PC-9 (cell line): ENCODE measurements at regions not wholly inside any gene's neighbourhood (a gene's known extent, or its start where the extent isn't known, plus 50 kb on each side); places are given as distances from the start of the nearest gene placed in this dataset.

ENCODE experiments used
- BruUV-seq: library from RNA; stranded (reverse); fragments of 400-500 nt; replicated peaks from 2 replicates; lab custom pipeline; 2021; lab: Mats Ljungman, UMichigan
- CTCF ChIA-PET: fragments of 300-600 bp; sonication (Branson Sonifier 250); formaldehyde crosslinking; loops from one replicate; lab custom pipeline; 2022; ENCODE audit warnings: antibody characterized with exemption; lab: Charles Lee
- POLR2A ChIA-PET: fragments of 300-600 bp; sonication (Branson Sonifier 250); formaldehyde crosslinking; loops from one replicate; lab custom pipeline; 2022; ENCODE audit warnings: antibody characterized with exemption; ENCODE audit not compliant: unreplicated experiment; lab: Charles Lee
- DNase-seq, 2 experiments: peaks; one replicate each; pipeline versions ENCODE4 v3.0.0 to v3.0.0-alpha.2; 2015 to 2022; ENCODE audit warnings: mixed read lengths in 1 of 2
- H2AFZ ChIP-seq: fragments of 200-600 bp; sonication (generic); 2 replicates; pipeline ENCODE4 v1.8.1; 2017; ENCODE audit warnings: antibody characterized with exemption
- H3F3A ChIP-seq: fragments of 200-600 bp; sonication (generic); 2 replicates; pipeline ENCODE4 v1.8.1; 2017; ENCODE audit warnings: antibody characterized with exemption, mild to moderate bottlenecking, low read depth; ENCODE audit not compliant: insufficient read depth
- H3K27ac ChIP-seq: fragments of 200-600 bp; sonication (generic); 2 replicates; pipeline ENCODE4 v1.6.1; 2016; ENCODE audit warnings: mixed run types
- H3K27me3 ChIP-seq: fragments of 200-600 bp; sonication (generic); 2 replicates; pipeline ENCODE4 v1.6.1; 2016; ENCODE audit warnings: low read depth, mixed run types; ENCODE audit not compliant: insufficient read depth
- H3K36me3 ChIP-seq: fragments of 200-600 bp; sonication (generic); 2 replicates; pipeline ENCODE4 v1.6.1; 2016; ENCODE audit warnings: low read depth, mixed run types
- H3K4me1 ChIP-seq: fragments of 200-600 bp; sonication (generic); replicated peaks from 2 replicates; pipeline ENCODE4 v1.6.1; 2016; ENCODE audit warnings: mixed run types; ENCODE audit not compliant: insufficient read depth
- H3K4me2 ChIP-seq: fragments of 200-600 bp; sonication (generic); 2 replicates; pipeline ENCODE4 v1.6.1; 2017; ENCODE audit warnings: mixed run types
- H3K4me3 ChIP-seq: fragments of 200-600 bp; sonication (generic); 2 replicates; pipeline ENCODE4 v1.6.1; 2016; ENCODE audit warnings: mixed run types
- H3K79me2 ChIP-seq: fragments of 200-600 bp; sonication (generic); 2 replicates; pipeline ENCODE4 v1.6.1; 2017; ENCODE audit warnings: low read depth, mixed run types
- H3K9me2 ChIP-seq: fragments of 200-600 bp; sonication (generic); 2 replicates; pipeline ENCODE4 v1.8.1; 2017; ENCODE audit warnings: mild to moderate bottlenecking; ENCODE audit not compliant: insufficient read depth
- H3K9me3 ChIP-seq: fragments of 200-600 bp; sonication (generic); 2 replicates; pipeline ENCODE4 v1.8.1; 2016; ENCODE audit warnings: low read depth; ENCODE audit not compliant: insufficient read depth
- H4K20me1 ChIP-seq: fragments of 200-600 bp; sonication (generic); 2 replicates; pipeline ENCODE4 v1.8.1; 2017; ENCODE audit not compliant: insufficient read depth
- EZH2 ChIP-seq: fragments of 200-600 bp; sonication (generic); IDR thresholded peaks from 2 replicates; pipeline ENCODE4 v1.8.0; 2017; ENCODE audit warnings: antibody characterized with exemption, low read depth
- intact Hi-C: fragments of 100-400 bp; cut with micrococcal nuclease; formaldehyde crosslinking; loops from one replicate; pipeline ENCODE4 v1.10.0; 2022; ENCODE audit not compliant: unreplicated experiment
- TF ChIP-seq, protein P1 (sequence below): fragments of 200-600 bp; sonication (generic); conservative IDR thresholded peaks from 2 replicates; pipeline ENCODE4 v1.6.1; 2017; ENCODE audit warnings: mixed run types, antibody characterized with exemption, mild to moderate bottlenecking, moderate library complexity

DNA sequence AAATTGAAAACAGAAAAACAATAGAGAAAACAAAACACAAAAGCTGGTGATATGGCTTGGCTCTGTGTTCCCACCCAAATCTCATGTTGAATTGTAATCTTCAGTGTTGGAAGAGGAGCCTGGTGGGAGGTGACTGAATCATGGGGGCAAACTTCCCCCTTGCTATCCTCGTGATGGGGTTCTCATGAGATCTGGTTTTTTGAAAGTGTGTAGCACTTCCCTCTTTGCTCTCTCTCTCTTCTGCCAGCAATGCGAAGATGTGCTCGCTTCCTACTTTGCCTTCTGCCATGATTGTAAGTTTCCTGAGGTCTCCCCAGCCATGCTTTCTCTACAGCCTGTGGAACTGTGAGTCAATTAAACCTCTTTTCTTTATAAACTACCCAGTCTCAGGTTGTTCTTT is 112.3 kb upstream of the UXS1 start:
- intact Hi-C loops = no loop called here
- ChIA-PET POLR2A (no interaction called here), CTCF (no interaction called here)
- Histone ChIP-seq H3K79me2 (no peaks in the 10 kb centered on the region), H3K4me2 (no peak overlapping the region), H3K4me3 (no peak overlapping the region), H3K36me3 (no peaks in the 10 kb centered on the region), H4K20me1 (no peaks in the 10 kb centered on the region), H3K4me1 (no peaks in the 10 kb centered on the region), H3F3A (no peaks in the 10 kb centered on the region), H2AFZ (no peak overlapping the region), H3K27ac (no peak overlapping the region), H3K27me3 (peaks cover 18% of the 10 kb centered on the region; the same call in 1 of the 2 replicates), H3K9me2 (no peaks in the 10 kb centered on the region), H3K9me3 (no peaks in the 10 kb centered on the region)
- DNase-seq = no peak
- TF ChIP-seq EZH2 = no peak
- TF ChIP-seq, protein P1, sequence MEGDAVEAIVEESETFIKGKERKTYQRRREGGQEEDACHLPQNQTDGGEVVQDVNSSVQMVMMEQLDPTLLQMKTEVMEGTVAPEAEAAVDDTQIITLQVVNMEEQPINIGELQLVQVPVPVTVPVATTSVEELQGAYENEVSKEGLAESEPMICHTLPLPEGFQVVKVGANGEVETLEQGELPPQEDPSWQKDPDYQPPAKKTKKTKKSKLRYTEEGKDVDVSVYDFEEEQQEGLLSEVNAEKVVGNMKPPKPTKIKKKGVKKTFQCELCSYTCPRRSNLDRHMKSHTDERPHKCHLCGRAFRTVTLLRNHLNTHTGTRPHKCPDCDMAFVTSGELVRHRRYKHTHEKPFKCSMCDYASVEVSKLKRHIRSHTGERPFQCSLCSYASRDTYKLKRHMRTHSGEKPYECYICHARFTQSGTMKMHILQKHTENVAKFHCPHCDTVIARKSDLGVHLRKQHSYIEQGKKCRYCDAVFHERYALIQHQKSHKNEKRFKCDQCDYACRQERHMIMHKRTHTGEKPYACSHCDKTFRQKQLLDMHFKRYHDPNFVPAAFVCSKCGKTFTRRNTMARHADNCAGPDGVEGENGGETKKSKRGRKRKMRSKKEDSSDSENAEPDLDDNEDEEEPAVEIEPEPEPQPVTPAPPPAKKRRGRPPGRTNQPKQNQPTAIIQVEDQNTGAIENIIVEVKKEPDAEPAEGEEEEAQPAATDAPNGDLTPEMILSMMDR = no peak
- BruUV-seq = no TSS peak

DNA sequence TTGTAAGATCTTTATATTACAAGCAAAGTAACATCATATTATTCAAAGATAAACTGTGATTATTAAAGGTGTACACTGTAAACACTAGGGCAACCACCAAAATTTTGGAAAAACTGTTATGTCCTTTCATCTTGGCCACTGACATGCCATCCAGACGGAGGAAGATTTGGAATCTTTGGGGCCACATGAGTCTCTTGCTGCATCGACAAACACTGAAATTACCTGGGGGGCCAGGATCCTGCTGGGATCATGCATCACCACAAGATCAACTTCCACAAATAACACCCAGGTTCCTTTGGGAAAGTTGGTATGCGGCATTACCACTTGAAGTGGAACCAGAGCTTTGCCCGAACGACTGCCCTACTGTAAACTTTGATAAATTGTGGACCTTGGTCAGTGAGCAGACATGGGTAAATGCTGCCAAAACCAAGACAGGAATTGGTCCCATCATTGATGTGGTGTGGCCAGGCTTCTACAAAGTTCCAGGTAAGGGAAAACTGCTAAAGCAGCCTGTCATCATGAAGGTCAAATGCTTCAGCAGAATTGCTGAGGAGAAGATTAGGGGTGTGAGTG is 110.6 kb upstream of the UXS1 start:
- Histone ChIP-seq H3K9me3 (no peaks in the 10 kb centered on the region), H3K4me1 (no peaks in the 10 kb centered on the region), H3K36me3 (no peaks in the 10 kb centered on the region), H3K27me3 (0 out of 2 replicates have a peak, but pooled peaks cover 11% of the 10 kb centered on the region), H3K27ac (no peak overlapping the region), H3F3A (no peaks in the 10 kb centered on the region), H2AFZ (no peak overlapping the region), H3K79me2 (no peaks in the 10 kb centered on the region), H3K4me3 (no peak overlapping the region), H4K20me1 (no peaks in the 10 kb centered on the region), H3K4me2 (no peak overlapping the region), H3K9me2 (no peaks in the 10 kb centered on the region)
- ChIA-PET POLR2A (no interaction called here), CTCF (no interaction called here)
- intact Hi-C loops = no loop called here
- BruUV-seq = no TSS peak
- no peak for DNase-seq
- TF ChIP-seq, protein P1 = no peak
- TF ChIP-seq EZH2 = no peak

DNA sequence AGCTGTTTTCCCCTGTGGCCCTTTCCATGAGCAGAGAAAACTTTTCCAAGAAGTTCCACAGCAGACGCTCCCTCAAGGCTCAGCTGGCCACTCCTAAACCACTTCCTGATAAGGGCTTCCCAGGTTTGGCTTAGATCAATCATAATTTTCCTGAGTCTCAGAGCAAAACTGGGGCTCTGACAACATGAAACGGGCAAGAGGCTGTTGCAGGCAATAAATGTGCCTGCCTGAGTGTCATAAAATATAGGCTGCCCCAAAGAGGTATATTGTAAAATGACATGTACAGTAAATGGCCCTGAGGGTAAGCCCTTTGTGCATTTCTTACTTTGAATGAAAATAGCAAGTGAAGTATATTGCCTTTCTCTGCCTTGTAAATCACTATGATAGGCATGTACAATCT is 105.6 kb upstream of the UXS1 start:
- no peak overlapping the region for H3K4me2 ChIP-seq
- no peak overlapping the region for H3K4me3 ChIP-seq
- H3K27me3 ChIP-seq = peaks cover 26% of the 10 kb centered on the region
- no peaks in the 10 kb centered on the region for H3K4me1 ChIP-seq
- POLR2A ChIA-PET = no interaction called here
- DNase-seq = no peak
- TF ChIP-seq EZH2 = no peak
- TF ChIP-seq, protein P1 = no peak
- no peaks in the 10 kb centered on the region for H4K20me1 ChIP-seq
- H2AFZ ChIP-seq = no peak overlapping the region
- no peaks in the 10 kb centered on the region for H3K9me2 ChIP-seq
- H3K27ac ChIP-seq = no peak overlapping the region
- intact Hi-C loops = no loop called here
- H3K9me3 ChIP-seq = no peaks in the 10 kb centered on the region
- H3K79me2 ChIP-seq = no peaks in the 10 kb centered on the region
- no TSS peak for BruUV-seq
- H3F3A ChIP-seq = no peaks in the 10 kb centered on the region
- CTCF ChIA-PET = no interaction called here
- no peaks in the 10 kb centered on the region for H3K36me3 ChIP-seq
